Gastrocnemius medialis (tissue), 4 donors: ENCODE measurements at regions not wholly inside any gene's neighbourhood (a gene's known extent, or its start where the extent isn't known, plus 50 kb on each side); places are given as distances from the start of the nearest gene placed in this dataset.

Experiments used
- ATAC-seq, 2 donors: fragments of 150-250 bp; one replicate each; pipeline ENCODE4 v1.9.1; 2016
- DNase-seq, 2 donors: peaks; one replicate each; pipeline ENCODE4 v3.0.0-alpha.2; 2019
- H3K27ac ChIP-seq, 4 donors: fragments of 200-600 bp; sonication (generic); 1 replicate in 1 of 4; 2 replicates in 3 of 4; pipeline ENCODE4 v1.5.1; 2016 to 2018; ENCODE audit warnings: mild to moderate bottlenecking in 2 of 4, moderate library complexity in 1 of 4
- H3K27me3 ChIP-seq, 3 donors: fragments of 200-600 bp; sonication (generic) in 2 of 3; 1 replicate in 1 of 3; 2 replicates in 2 of 3; pipeline versions ENCODE4 v1.5.1 to v1.6.0; 2016 to 2019; ENCODE audit warnings: mild to moderate bottlenecking in 1 of 3, moderate library complexity in 1 of 3
- H3K36me3 ChIP-seq, 2 donors: fragments of 200-600 bp; sonication (generic) in 1 of 2; one replicate each; pipeline ENCODE4 v1.5.1; 2017 to 2018
- H3K4me1 ChIP-seq, 2 donors: fragments of 200-600 bp; sonication (generic) in 1 of 2; one replicate each; pipeline ENCODE4 v1.5.1; 2016 to 2017; ENCODE audit warnings: mild to moderate bottlenecking in 2 of 2
- H3K4me3 ChIP-seq, 4 donors: fragments of 200-600 bp; sonication (generic) in 3 of 4; 1 replicate in 1 of 4; 2 replicates in 3 of 4; pipeline ENCODE4 v1.5.1; 2016 to 2019; ENCODE audit warnings: mild to moderate bottlenecking in 2 of 4
- H3K9me3 ChIP-seq, 3 donors: fragments of 200-600 bp; sonication (generic) in 2 of 3; 1 replicate in 1 of 3; 2 replicates in 2 of 3; pipeline ENCODE4 v1.5.1; 2016 to 2019
- POLR2A ChIP-seq, 2 donors: fragments of 450-650 bp; IDR thresholded peaks; one replicate each; pipeline ENCODE4 v1.6.1; 2017; ENCODE audit warnings: antibody characterized with exemption in 2 of 2, mild to moderate bottlenecking in 2 of 2, moderate library complexity in 2 of 2
- in situ Hi-C, 4 donors: fragments of 200-750 bp; cut with MboI; loops; one replicate each; pipeline versions ENCODE4 v1.15.0 to v1.8.0; 2017; ENCODE audit warnings: low sequenced_read_pairs in 4 of 4
- intact Hi-C: fragments of 100-400 bp; cut with DNase I; formaldehyde crosslinking; loops from one replicate; pipeline ENCODE4 v1.15.1; 2023; ENCODE audit warnings: low total_unique reads
- TF ChIP-seq, protein P1 (sequence below), 5 experiments: fragments of 450-650 bp in 3 of 5; fragments of 200-600 bp in 2 of 5; sonication (generic) in 2 of 5; IDR thresholded peaks in 4 of 5; conservative IDR thresholded peaks in 1 of 5; 1 replicate in 4 of 5; 2 replicates in 1 of 5; pipeline ENCODE4 v1.5.1; 2016 to 2019; ENCODE audit warnings: antibody characterized with exemption in 5 of 5, mild to moderate bottlenecking in 3 of 5, moderate library complexity in 3 of 5

GRCh38 chr2:147067136-147067535 lies 777.7 kb upstream of the ACVR2A start:
- no peak for ATAC-seq
- DNase-seq, result no peak
- Histone ChIP-seq H3K27ac (no peak overlapping the region), H3K4me1 (no peaks in the 10 kb centered on the region), H3K4me3 (no peak overlapping the region), H3K9me3 (no peaks in the 10 kb centered on the region), H3K27me3 (no peaks in the 10 kb centered on the region), H3K36me3 (no peaks in the 10 kb centered on the region)
- in situ Hi-C loops, result no loop called here
- TF ChIP-seq, protein P1, sequence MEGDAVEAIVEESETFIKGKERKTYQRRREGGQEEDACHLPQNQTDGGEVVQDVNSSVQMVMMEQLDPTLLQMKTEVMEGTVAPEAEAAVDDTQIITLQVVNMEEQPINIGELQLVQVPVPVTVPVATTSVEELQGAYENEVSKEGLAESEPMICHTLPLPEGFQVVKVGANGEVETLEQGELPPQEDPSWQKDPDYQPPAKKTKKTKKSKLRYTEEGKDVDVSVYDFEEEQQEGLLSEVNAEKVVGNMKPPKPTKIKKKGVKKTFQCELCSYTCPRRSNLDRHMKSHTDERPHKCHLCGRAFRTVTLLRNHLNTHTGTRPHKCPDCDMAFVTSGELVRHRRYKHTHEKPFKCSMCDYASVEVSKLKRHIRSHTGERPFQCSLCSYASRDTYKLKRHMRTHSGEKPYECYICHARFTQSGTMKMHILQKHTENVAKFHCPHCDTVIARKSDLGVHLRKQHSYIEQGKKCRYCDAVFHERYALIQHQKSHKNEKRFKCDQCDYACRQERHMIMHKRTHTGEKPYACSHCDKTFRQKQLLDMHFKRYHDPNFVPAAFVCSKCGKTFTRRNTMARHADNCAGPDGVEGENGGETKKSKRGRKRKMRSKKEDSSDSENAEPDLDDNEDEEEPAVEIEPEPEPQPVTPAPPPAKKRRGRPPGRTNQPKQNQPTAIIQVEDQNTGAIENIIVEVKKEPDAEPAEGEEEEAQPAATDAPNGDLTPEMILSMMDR (IDR thresholded peaks at IDR 0.05 in 4 of 5, conservative IDR thresholded peaks at IDR 0.05 in 1 of 5), result no peak
- no peak for TF ChIP-seq POLR2A (IDR thresholded peaks at IDR 0.05)
- intact Hi-C loops, result no loop called here

DNA sequence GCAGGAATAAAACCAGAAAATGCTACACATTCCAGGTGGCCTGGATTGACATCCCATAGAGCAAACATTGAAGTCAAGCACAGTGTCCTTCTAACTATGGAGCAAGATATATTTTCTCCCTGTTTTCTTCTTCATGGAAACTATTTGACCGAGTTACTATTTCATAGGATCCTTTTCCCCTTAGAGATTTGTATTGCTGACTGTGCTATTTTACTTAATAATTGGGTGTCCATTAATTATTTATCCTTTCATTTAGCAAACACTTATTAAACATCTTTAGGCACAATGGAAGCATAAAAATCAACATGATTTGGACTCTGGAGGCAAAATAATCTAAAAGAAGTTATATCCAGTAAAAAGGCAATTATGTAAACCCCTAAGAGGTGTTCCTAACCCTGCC lies 782.8 kb upstream of the ACVR2A start:
- H3K36me3 ChIP-seq, result no peaks in the 10 kb centered on the region
- no peak overlapping the region for H3K4me3 ChIP-seq
- H3K27ac ChIP-seq, result no peak overlapping the region
- ATAC-seq, result no peak
- DNase-seq, result no peak
- no peak for TF ChIP-seq POLR2A (IDR thresholded peaks at IDR 0.05)
- TF ChIP-seq, protein P1 (IDR thresholded peaks at IDR 0.05 in 4 of 5, conservative IDR thresholded peaks at IDR 0.05 in 1 of 5), result no peak
- H3K4me1 ChIP-seq, result no peaks in the 10 kb centered on the region
- intact Hi-C loops (no loop called here), in situ Hi-C loops (no loop called here)
- no peaks in the 10 kb centered on the region for H3K27me3 ChIP-seq
- H3K9me3 ChIP-seq, result no peaks in the 10 kb centered on the region

GRCh38 chr2:147061269-147061668 lies 783.6 kb upstream of the ACVR2A start:
- Histone ChIP-seq H3K4me3 (no peak overlapping the region), H3K27ac (no peak overlapping the region), H3K9me3 (no peaks in the 10 kb centered on the region), H3K36me3 (no peaks in the 10 kb centered on the region), H3K4me1 (no peaks in the 10 kb centered on the region), H3K27me3 (no peaks in the 10 kb centered on the region)
- ATAC-seq (no peak), DNase-seq (no peak)
- in situ Hi-C loops, result no loop called here
- TF ChIP-seq POLR2A (IDR thresholded peaks at IDR 0.05), result no peak
- TF ChIP-seq, protein P1 (IDR thresholded peaks at IDR 0.05 in 4 of 5, conservative IDR thresholded peaks at IDR 0.05 in 1 of 5), result no peak
- intact Hi-C loops, result no loop called here

GRCh38 chr2:147057892-147058490 lies 786.8 kb upstream of the ACVR2A start:
- in situ Hi-C loops (no loop called here), intact Hi-C loops (no loop called here)
- Histone ChIP-seq H3K27ac (no peak overlapping the region), H3K4me3 (no peak overlapping the region), H3K27me3 (no peaks in the 10 kb centered on the region), H3K9me3 (no peaks in the 10 kb centered on the region), H3K36me3 (no peaks in the 10 kb centered on the region), H3K4me1 (no peaks in the 10 kb centered on the region)
- DNase-seq (no peak), ATAC-seq (no peak)
- TF ChIP-seq, protein P1 (IDR thresholded peaks at IDR 0.05 in 4 of 5, conservative IDR thresholded peaks at IDR 0.05 in 1 of 5), result no peak
- no peak for TF ChIP-seq POLR2A (IDR thresholded peaks at IDR 0.05)

DNA sequence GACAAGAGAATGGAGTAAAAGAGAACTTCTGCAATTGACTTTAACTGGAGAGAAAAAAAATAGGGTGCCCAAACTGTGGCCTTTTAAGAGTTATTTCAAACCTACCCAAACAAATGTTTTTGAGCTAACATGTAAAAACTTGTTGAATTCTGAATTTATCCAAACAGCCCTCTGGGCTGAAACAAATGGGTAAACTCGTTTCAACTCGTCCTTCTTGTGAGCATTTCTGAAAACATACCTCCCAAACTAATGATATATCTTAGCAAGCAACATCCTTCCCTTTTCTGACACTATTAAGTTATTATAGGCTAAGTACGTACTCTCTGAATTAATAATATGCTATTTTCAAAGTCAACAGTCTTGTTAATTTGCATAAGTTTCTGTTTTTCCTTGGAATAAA lies 793.0 kb upstream of the ACVR2A start:
- ATAC-seq (no peak), DNase-seq (no peak)
- H3K4me3 ChIP-seq, result no peak overlapping the region
- TF ChIP-seq, protein P1 (IDR thresholded peaks at IDR 0.05 in 4 of 5, conservative IDR thresholded peaks at IDR 0.05 in 1 of 5), result no peak
- no peak for TF ChIP-seq POLR2A (IDR thresholded peaks at IDR 0.05)
- in situ Hi-C loops, result no loop called here
- intact Hi-C loops, result no loop called here
- H3K27me3 ChIP-seq, result no peaks in the 10 kb centered on the region
- no peaks in the 10 kb centered on the region for H3K36me3 ChIP-seq
- H3K27ac ChIP-seq, result no peak overlapping the region
- H3K4me1 ChIP-seq, result no peaks in the 10 kb centered on the region
- no peaks in the 10 kb centered on the region for H3K9me3 ChIP-seq
